ENCODE measurements at regions not wholly inside any gene's neighbourhood (a gene's known extent, or its start where the extent isn't known, plus 50 kb on each side); places are given as distances from the start of the nearest gene placed in this dataset.

DNA sequence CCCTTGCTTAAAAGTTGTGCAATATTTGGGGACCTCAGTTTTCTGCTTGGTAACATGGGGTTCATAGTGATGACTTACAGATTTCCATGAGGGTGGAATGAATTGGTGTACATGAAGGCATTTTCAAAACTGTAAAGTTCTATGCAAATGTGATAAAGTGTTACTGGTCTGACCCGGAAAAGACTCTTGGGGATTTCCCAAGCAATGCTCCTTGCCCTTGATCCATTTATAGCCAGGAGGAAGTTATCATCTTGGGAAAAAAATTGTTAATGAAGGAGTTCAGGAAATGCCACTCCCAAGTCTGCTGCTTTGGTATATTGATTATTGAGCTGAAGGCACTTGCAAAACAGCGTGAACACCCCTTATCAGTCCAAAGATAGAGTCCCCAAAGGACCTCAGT, 96.3 kb upstream of the ZPBP start:
- WGBS, 2 experiments (ENCODE audit: extremely low coverage in 2 of 2, insufficient read length in 1 of 2), result no CpG with 5 or more reads among the region's 2 CpGs
- Histone ChIP-seq H3K9me1 (ENCODE audit: insufficient read depth, low read length) (no peaks in the 10 kb centered on the region), H3K36me3 (ENCODE audit: control insufficient read depth, insufficient read depth, low read length) (no peaks in the 10 kb centered on the region), H3K9ac (ENCODE audit: low read depth, low read length) (no peak overlapping the region), H3K9me3 (ENCODE audit: control insufficient read depth, insufficient read depth, low read length) (peaks cover 3% of the 10 kb centered on the region), H3K23ac (ENCODE audit: low read depth, low read length) (no peak overlapping the region), H3K27me3 (ENCODE audit: control insufficient read depth, insufficient read depth, low read length) (no peaks in the 10 kb centered on the region), H3K56ac (ENCODE audit: extremely low read depth, insufficient read depth, low read length) (no peak overlapping the region), H3K79me1 (ENCODE audit: low read depth in 1 of 2, low read length in 2 of 2) (no peaks in the 10 kb centered on the region), H2BK120ac (ENCODE audit: low read depth, low read length) (no peak overlapping the region), H2AK5ac (ENCODE audit: low read depth, low read length) (no peak overlapping the region), H2AK9ac (replicated peaks; ENCODE audit: low read depth, low read length, poor library complexity) (no peak overlapping the region), H3K4me1 (ENCODE audit: control insufficient read depth, insufficient read depth, low read length) (no peaks in the 10 kb centered on the region), H2BK20ac (ENCODE audit: low read depth, low read length) (no peak overlapping the region), H3K4ac (ENCODE audit: low read depth, low read length) (no peak overlapping the region), H3K27ac (ENCODE audit: insufficient read depth, low read length) (no peak overlapping the region), H3K14ac (replicated peaks; ENCODE audit: low read depth, low read length) (no peak overlapping the region), H4K20me1 (ENCODE audit: insufficient read depth, low read length) (no peaks in the 10 kb centered on the region), H2BK5ac (ENCODE audit: low read depth, low read length, poor library complexity, severe bottlenecking) (no peak overlapping the region), H4K8ac (ENCODE audit: low read depth in 2 of 2, low read length in 2 of 2) (no peak overlapping the region), H3K4me3 (ENCODE audit: insufficient read depth, low read depth, low read length) (no peak overlapping the region), H2AFZ (replicated peaks; ENCODE audit: low read length, poor library complexity) (no peak overlapping the region), H3K4me2 (ENCODE audit: low read depth, low read length) (no peak overlapping the region), H4K5ac (ENCODE audit: low read depth, low read length) (no peak overlapping the region), H4K91ac (ENCODE audit: insufficient read depth, low read depth, low read length) (no peak overlapping the region), H3K18ac (ENCODE audit: low read depth, low read length) (no peak overlapping the region), H2BK15ac (ENCODE audit: low read depth, low read length) (no peak overlapping the region)
- ATAC-seq (ENCODE audit: low read depth), result no peak
- DNase-seq, result no peak
- CTCF ChIA-PET, result no interaction called here
- TF ChIP-seq, protein P1, sequence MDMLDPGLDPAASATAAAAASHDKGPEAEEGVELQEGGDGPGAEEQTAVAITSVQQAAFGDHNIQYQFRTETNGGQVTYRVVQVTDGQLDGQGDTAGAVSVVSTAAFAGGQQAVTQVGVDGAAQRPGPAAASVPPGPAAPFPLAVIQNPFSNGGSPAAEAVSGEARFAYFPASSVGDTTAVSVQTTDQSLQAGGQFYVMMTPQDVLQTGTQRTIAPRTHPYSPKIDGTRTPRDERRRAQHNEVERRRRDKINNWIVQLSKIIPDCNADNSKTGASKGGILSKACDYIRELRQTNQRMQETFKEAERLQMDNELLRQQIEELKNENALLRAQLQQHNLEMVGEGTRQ (IDR thresholded peaks at IDR 0.05; ENCODE audit: low read depth, low read length), result no peak
- TF ChIP-seq FOS (IDR thresholded peaks at IDR 0.05; ENCODE audit: low read depth, low read length) (no peak), CTCF (conservative IDR thresholded peaks at IDR 0.05; ENCODE audit: low read depth, low read length) (no peak), CHD1 (IDR thresholded peaks at IDR 0.05; ENCODE audit: low read depth, low read length) (no peak), RFX5 (IDR thresholded peaks at IDR 0.05; ENCODE audit: low read depth, low read length) (no peak), POLR2A (IDR thresholded peaks at IDR 0.05; ENCODE audit: low read depth, low read length) (no peak), CEBPB (IDR thresholded peaks at IDR 0.05; ENCODE audit: low read depth, low read length) (no peak), ELK1 (IDR thresholded peaks at IDR 0.05; ENCODE audit: borderline replicate concordance, low read depth, low read length) (no peak), MXI1 (IDR thresholded peaks at IDR 0.05; ENCODE audit: borderline replicate concordance, low read depth, low read length) (no peak)
- dilution Hi-C loops (cut with HindIII; ENCODE audit: low sequenced_read_pairs, unreplicated experiment), result no loop called here
- POLR2A ChIA-PET (ENCODE audit: unreplicated experiment), result no interaction called here
- intact Hi-C loops (cut with micrococcal nuclease), result no loop called here
- in situ Hi-C loops (cut with MboI; ENCODE audit: low sequenced_read_pairs), result no loop called here
- BruUV-seq (replicated peaks), result no TSS peak
